Type B pancreatic cell (in vitro differentiated cells): ENCODE measurements at regions not wholly inside any gene's neighbourhood (a gene's known extent, or its start where the extent isn't known, plus 50 kb on each side); places are given as distances from the start of the nearest gene placed in this dataset.
A peak's percentile ranks its signal among the peaks of the same experiment; 100 is the strongest.

Experiments
- DNase-seq: peaks from one replicate; pipeline ENCODE4 v3.0.0; 2021; ENCODE audit warnings: mixed read lengths; ENCODE audit not compliant: unreplicated experiment; ENCODE audit errors: extremely low spot score
- H3K27ac Mint-ChIP-seq: 2 replicates; pipeline ENCODE4 v1.8.0; 2021; ENCODE audit warnings: mild to moderate bottlenecking, mixed read lengths
- H3K27me3 Mint-ChIP-seq: 2 replicates; pipeline ENCODE4 v1.8.0; 2021; ENCODE audit warnings: mixed read lengths
- H3K36me3 Mint-ChIP-seq: 2 replicates; pipeline ENCODE4 v1.8.0; 2021; ENCODE audit warnings: mixed read lengths
- H3K4me1 Mint-ChIP-seq: one replicate; pipeline ENCODE4 v1.8.0; 2021; ENCODE audit warnings: mixed read lengths; ENCODE audit not compliant: unreplicated experiment
- H3K4me3 Mint-ChIP-seq: 2 replicates; pipeline ENCODE4 v1.8.0; 2021; ENCODE audit warnings: mild to moderate bottlenecking, mixed read lengths
- H3K9me3 Mint-ChIP-seq: 2 replicates; pipeline ENCODE4 v1.8.0; 2021; ENCODE audit warnings: mixed read lengths
- TF ChIP-seq, protein P1 (sequence below): fragments of 200-600 bp; sonication (generic); conservative IDR thresholded peaks from 2 replicates; pipeline ENCODE4 v1.5.0; 2021; ENCODE audit warnings: antibody characterized with exemption, mild to moderate bottlenecking

GRCh38 chr16:66274335-66275110 lies 92.0 kb upstream of the CDH5 start:
- Mint-ChIP-seq H3K4me1 (peaks cover 25% of the 10 kb centered on the region), H3K9me3 (peaks cover 23% of the 10 kb centered on the region), H3K36me3 (peaks cover 15% of the 10 kb centered on the region), H3K27ac (peak overlapping the region; percentile 61), H3K4me3 (no peak overlapping the region), H3K27me3 (peaks cover 10% of the 10 kb centered on the region)
- peak; percentile 42 for DNase-seq
- TF ChIP-seq, protein P1, sequence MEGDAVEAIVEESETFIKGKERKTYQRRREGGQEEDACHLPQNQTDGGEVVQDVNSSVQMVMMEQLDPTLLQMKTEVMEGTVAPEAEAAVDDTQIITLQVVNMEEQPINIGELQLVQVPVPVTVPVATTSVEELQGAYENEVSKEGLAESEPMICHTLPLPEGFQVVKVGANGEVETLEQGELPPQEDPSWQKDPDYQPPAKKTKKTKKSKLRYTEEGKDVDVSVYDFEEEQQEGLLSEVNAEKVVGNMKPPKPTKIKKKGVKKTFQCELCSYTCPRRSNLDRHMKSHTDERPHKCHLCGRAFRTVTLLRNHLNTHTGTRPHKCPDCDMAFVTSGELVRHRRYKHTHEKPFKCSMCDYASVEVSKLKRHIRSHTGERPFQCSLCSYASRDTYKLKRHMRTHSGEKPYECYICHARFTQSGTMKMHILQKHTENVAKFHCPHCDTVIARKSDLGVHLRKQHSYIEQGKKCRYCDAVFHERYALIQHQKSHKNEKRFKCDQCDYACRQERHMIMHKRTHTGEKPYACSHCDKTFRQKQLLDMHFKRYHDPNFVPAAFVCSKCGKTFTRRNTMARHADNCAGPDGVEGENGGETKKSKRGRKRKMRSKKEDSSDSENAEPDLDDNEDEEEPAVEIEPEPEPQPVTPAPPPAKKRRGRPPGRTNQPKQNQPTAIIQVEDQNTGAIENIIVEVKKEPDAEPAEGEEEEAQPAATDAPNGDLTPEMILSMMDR, result peak; percentile 46

- Mint-ChIP-seq H3K27ac (no peak overlapping the region), H3K4me3 (no peak overlapping the region), H3K36me3 (peaks cover 9% of the 10 kb centered on the region), H3K4me1 (peaks cover 30% of the 10 kb centered on the region), H3K27me3 (peaks cover 12% of the 10 kb centered on the region), H3K9me3 (peaks cover 15% of the 10 kb centered on the region)
- peak; percentile 49 for DNase-seq
- TF ChIP-seq, protein P1, result peak; percentile 35
Observed at GRCh38 chr16:66273644-66274334, 92.7 kb upstream of the CDH5 start.

DNA sequence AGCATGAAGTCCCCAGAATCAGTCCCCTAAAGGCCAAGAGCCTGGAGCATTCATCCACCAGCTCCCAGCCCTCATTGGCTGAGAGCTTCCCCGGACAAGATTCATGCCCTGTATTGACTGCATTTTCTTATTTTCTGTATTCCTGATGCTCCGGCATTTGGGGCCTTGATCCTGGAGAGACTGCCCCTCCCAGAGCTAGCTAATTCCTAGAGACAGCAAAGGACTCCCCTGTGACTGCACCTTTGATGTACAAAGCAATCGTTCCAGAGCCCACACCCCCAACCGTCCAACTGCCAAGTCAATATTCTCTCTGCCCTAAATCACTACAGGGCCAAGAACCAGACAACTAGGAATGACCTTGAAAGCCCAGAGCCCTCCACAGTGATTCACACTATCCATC lies 93.4 kb upstream of the CDH5 start:
- Mint-ChIP-seq H3K27ac (no peak overlapping the region), H3K9me3 (peaks cover 10% of the 10 kb centered on the region), H3K36me3 (peaks cover 5% of the 10 kb centered on the region), H3K4me1 (peaks cover 34% of the 10 kb centered on the region), H3K4me3 (no peak overlapping the region), H3K27me3 (peaks cover 12% of the 10 kb centered on the region)
- TF ChIP-seq, protein P1, result no peak
- no peak for DNase-seq

DNA sequence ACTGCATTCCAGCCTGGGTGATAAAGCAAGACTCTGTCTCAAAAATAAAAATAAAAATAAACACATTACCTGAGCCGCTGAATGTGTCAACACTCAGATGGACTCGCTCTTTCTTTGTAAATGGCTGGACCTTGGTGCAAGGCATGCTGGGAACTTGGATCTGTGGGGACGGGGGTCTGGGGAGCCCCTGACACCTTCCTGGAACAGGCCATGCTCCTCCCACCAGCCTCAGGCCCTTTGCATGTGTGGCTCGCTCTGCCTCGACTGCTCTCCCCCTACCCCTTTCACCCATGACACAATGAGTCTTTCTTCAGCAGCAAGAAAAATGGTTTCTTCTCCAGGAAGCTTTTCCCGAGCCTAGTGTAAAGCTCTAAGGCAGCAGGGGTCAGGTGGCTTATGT lies 94.0 kb upstream of the CDH5 start:
- Mint-ChIP-seq H3K27me3 (peaks cover 17% of the 10 kb centered on the region), H3K4me3 (no peak overlapping the region), H3K9me3 (peaks cover 10% of the 10 kb centered on the region), H3K36me3 (peaks cover 5% of the 10 kb centered on the region), H3K4me1 (peaks cover 40% of the 10 kb centered on the region), H3K27ac (peak overlapping the region; percentile 44)
- TF ChIP-seq, protein P1, result no peak
- DNase-seq, result no peak

DNA sequence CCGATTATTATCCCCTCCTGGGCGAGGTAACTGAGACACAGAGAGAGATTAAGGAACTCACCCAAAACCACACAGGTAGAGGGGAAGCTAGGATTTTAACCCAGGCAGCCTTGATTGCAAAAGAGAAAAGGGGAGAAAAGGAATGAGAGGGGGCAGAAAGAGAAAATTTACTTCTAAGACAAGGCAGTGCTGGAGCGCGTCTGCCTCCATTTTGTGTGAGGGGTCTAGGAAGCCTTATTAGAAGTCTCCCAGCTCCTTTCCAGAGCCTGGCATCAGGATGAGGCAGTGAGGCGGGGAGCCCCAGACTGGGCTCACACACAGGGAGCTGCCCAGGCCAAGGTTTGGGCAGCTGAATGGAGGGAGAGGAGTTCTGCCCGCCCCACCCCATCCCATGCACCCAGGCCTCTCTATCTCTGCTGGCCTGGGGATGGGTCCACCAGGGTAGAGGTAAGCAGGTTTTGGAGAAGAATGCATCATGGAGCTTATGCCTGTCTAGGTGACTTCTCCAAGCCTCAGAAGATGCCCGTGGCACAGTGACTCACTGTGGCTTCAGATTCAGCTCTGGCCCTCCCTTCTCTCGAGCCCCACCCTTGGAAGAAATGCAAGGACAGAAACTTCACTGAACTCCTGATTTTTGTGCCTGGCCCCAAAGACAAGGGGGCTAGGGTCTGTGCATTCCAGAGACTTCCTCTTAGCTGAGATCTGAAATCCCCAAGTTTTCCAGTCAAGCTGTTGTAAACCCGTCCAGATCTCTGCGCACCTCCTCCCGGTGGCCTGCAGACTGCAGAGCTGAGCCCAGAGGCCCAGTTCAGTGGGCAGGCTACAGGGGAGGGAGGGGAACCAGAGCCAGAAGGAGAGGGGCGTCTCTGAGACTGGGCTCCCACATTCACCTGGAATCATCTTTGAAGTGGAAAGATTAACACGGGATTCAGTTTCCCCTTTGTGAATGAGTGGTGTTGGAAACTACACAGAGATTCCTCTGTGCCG lies 95.1 kb upstream of the CDH5 start:
- Mint-ChIP-seq H3K4me1 (peaks cover 51% of the 10 kb centered on the region), H3K27ac (peak overlapping the region; percentile 58)

More for the DNA sequence above, 95.1 kb upstream of the CDH5 start:
- Mint-ChIP-seq H3K36me3 (peaks cover 4% of the 10 kb centered on the region), H3K4me3 (peak overlapping the region; percentile 59), H3K27me3 (peaks cover 24% of the 10 kb centered on the region), H3K9me3 (peaks cover 10% of the 10 kb centered on the region)
- TF ChIP-seq, protein P1, result no peak
- peak; percentile 64 for DNase-seq
